Mesenchymal stem cell (in vitro differentiated cells and primary cell): ENCODE measurements at regions not wholly inside any gene's neighbourhood (a gene's known extent, or its start where the extent isn't known, plus 50 kb on each side); places are given as distances from the start of the nearest gene placed in this dataset.

Experiments
- DNase-seq: peaks from one replicate; pipeline ENCODE4 v3.0.0-alpha.2; 2013
- H2AFZ ChIP-seq: one replicate; pipeline ENCODE4 v1.6.1; 2013; ENCODE audit warnings: low read depth, mild to moderate bottlenecking, control low read depth, inconsistent platforms, low read length, moderate library complexity
- H2AK5ac ChIP-seq: 2 replicates; pipeline ENCODE4 v1.6.1; 2013; ENCODE audit warnings: low read length, moderate library complexity, mild to moderate bottlenecking, inconsistent platforms; ENCODE audit not compliant: severe bottlenecking
- H2BK120ac ChIP-seq: one replicate; pipeline ENCODE4 v1.6.1; 2013; ENCODE audit warnings: low read depth, mild to moderate bottlenecking, inconsistent platforms, low read length, moderate library complexity
- H2BK12ac ChIP-seq, 2 experiments: one replicate each; pipeline ENCODE4 v1.6.1; 2013; ENCODE audit warnings: inconsistent platforms in 2 of 2, low read length in 2 of 2, mild to moderate bottlenecking in 2 of 2, moderate library complexity in 2 of 2, control low read depth in 1 of 2
- H2BK15ac ChIP-seq: one replicate; pipeline ENCODE4 v1.6.1; 2013; ENCODE audit warnings: mild to moderate bottlenecking, low read depth, inconsistent platforms; ENCODE audit not compliant: poor library complexity, severe bottlenecking
- H2BK5ac ChIP-seq: 2 replicates; pipeline ENCODE4 v1.6.1; 2013; ENCODE audit warnings: low read depth, mild to moderate bottlenecking, low read length, control low read depth, inconsistent platforms; ENCODE audit not compliant: poor library complexity, severe bottlenecking
- H3K14ac ChIP-seq, 2 experiments: one replicate each; pipeline ENCODE4 v1.6.1; 2013; ENCODE audit warnings: inconsistent platforms in 2 of 2, low read length in 2 of 2, control low read depth in 1 of 2, mild to moderate bottlenecking in 1 of 2, moderate library complexity in 1 of 2
- H3K18ac ChIP-seq, 2 experiments: one replicate each; pipeline ENCODE4 v1.6.1; 2013; ENCODE audit warnings: inconsistent platforms in 2 of 2, low read length in 2 of 2, control low read depth in 1 of 2, low read depth in 1 of 2, mild to moderate bottlenecking in 1 of 2
- H3K23ac ChIP-seq, 2 experiments: one replicate each; pipeline ENCODE4 v1.6.1; 2013; ENCODE audit warnings: inconsistent platforms in 2 of 2, low read length in 2 of 2, mild to moderate bottlenecking in 2 of 2, moderate library complexity in 2 of 2, control low read depth in 1 of 2
- H3K27ac ChIP-seq: 2 replicates; pipeline ENCODE4 v1.5.1; 2013; ENCODE audit warnings: mild to moderate bottlenecking, moderate library complexity, low read length, control low read depth, inconsistent platforms; ENCODE audit not compliant: poor library complexity, severe bottlenecking
- H3K27me3 ChIP-seq, 2 experiments: 2 replicates each; pipeline versions ENCODE4 v1.6.1 to v1.7.0; 2013; ENCODE audit warnings: low read length in 2 of 2, mild to moderate bottlenecking in 2 of 2, moderate library complexity in 2 of 2, control low read depth in 1 of 2, inconsistent platforms in 1 of 2; ENCODE audit not compliant: control insufficient read depth in 1 of 2, insufficient read depth in 1 of 2
- H3K36me3 ChIP-seq, 2 experiments: 2 replicates each; pipeline versions ENCODE4 v1.6.1 to v1.7.0; 2013; ENCODE audit warnings: low read length in 2 of 2, control low read depth in 1 of 2, inconsistent platforms in 1 of 2, low read depth in 1 of 2, mild to moderate bottlenecking in 1 of 2; ENCODE audit not compliant: insufficient read depth in 2 of 2, control insufficient read depth in 1 of 2
- H3K4ac ChIP-seq, 2 experiments: one replicate each; pipeline ENCODE4 v1.6.1; 2013; ENCODE audit warnings: inconsistent platforms in 2 of 2, low read length in 2 of 2, mild to moderate bottlenecking in 2 of 2, moderate library complexity in 2 of 2, control low read depth in 1 of 2, low read depth in 1 of 2
- H3K4me1 ChIP-seq: 2 replicates; pipeline ENCODE4 v1.6.1; 2013; ENCODE audit warnings: low read depth, low read length, control low read depth; ENCODE audit not compliant: control insufficient read depth, insufficient read depth
- H3K4me2 ChIP-seq: 2 replicates; pipeline ENCODE4 v1.6.1; 2013; ENCODE audit warnings: low read length, mild to moderate bottlenecking, inconsistent platforms; ENCODE audit not compliant: poor library complexity, severe bottlenecking
- H3K4me3 ChIP-seq, 2 experiments: 2 replicates each; pipeline versions ENCODE4 v1.5.1 to v1.7.0; 2013; ENCODE audit warnings: low read length in 2 of 2, mild to moderate bottlenecking in 2 of 2, control low read depth in 1 of 2, low read depth in 1 of 2; ENCODE audit not compliant: insufficient read depth in 1 of 2
- H3K79me1 ChIP-seq: replicated peaks from 2 replicates; pipeline ENCODE4 v1.6.1; 2013; ENCODE audit warnings: mild to moderate bottlenecking, control low read depth, low read length, inconsistent platforms; ENCODE audit not compliant: poor library complexity, severe bottlenecking
- H3K9ac ChIP-seq: 2 replicates; pipeline ENCODE4 v1.7.0; 2013; ENCODE audit warnings: mild to moderate bottlenecking, low read length, moderate library complexity
- H3K9me3 ChIP-seq: 2 replicates; pipeline ENCODE4 v1.7.0; 2013; ENCODE audit warnings: mild to moderate bottlenecking, low read length; ENCODE audit not compliant: control insufficient read depth
- H4K8ac ChIP-seq: one replicate; pipeline ENCODE4 v1.6.1; 2013; ENCODE audit warnings: inconsistent platforms, mild to moderate bottlenecking, low read length, moderate library complexity
- H4K91ac ChIP-seq: one replicate; pipeline ENCODE4 v1.6.1; 2013; ENCODE audit warnings: mild to moderate bottlenecking, low read length, inconsistent platforms
- WGBS: methylation state at CpG from one replicate; pipeline ENCODE4 v1.1.7; 2013; ENCODE audit warnings: mixed read lengths; 5-methylcytosine and 5-hydroxymethylcytosine counted together

GRCh38 chr11:116598556-116598955, 174.2 kb downstream of the BUD13 start:
- Histone ChIP-seq H3K79me1 (no peaks in the 10 kb centered on the region), H2BK12ac (no peak overlapping the region), H3K23ac (no peak overlapping the region), H4K91ac (no peak overlapping the region), H2BK120ac (no peak overlapping the region), H2BK5ac (no peak overlapping the region), H3K4me2 (no peak overlapping the region), H2AFZ (no peak overlapping the region), H3K27me3 (peaks cover 0 to 24% of the 10 kb centered on the region in 2 experiments), H3K4ac (no peak overlapping the region), H3K36me3 (no peaks in the 10 kb centered on the region), H2BK15ac (no peak overlapping the region), H3K9me3 (no peaks in the 10 kb centered on the region), H3K18ac (no peak overlapping the region), H2AK5ac (no peak overlapping the region), H4K8ac (no peak overlapping the region), H3K4me3 (no peak overlapping the region), H3K27ac (no peak overlapping the region), H3K9ac (no peak overlapping the region), H3K4me1 (no peaks in the 10 kb centered on the region), H3K14ac (no peak overlapping the region)
- no peak for DNase-seq
- 61% methylated on average over 3 of the region's 3 CpGs for WGBS

- H3K36me3 ChIP-seq = no peaks in the 10 kb centered on the region
- H3K27ac ChIP-seq = no peak overlapping the region
- no peak overlapping the region for H2BK15ac ChIP-seq
- no peak overlapping the region for H3K4me3 ChIP-seq
- no peak overlapping the region for H3K9ac ChIP-seq
- no peak overlapping the region for H2BK5ac ChIP-seq
- H3K9me3 ChIP-seq = no peaks in the 10 kb centered on the region
- H3K4ac ChIP-seq = no peak overlapping the region
- H3K18ac ChIP-seq = no peak overlapping the region
- H3K4me2 ChIP-seq = no peak overlapping the region
- H3K79me1 ChIP-seq = no peaks in the 10 kb centered on the region
- no peak overlapping the region for H3K14ac ChIP-seq
- H3K4me1 ChIP-seq = no peaks in the 10 kb centered on the region
- H2BK12ac ChIP-seq = no peak overlapping the region
- H4K91ac ChIP-seq = no peak overlapping the region
- no peak overlapping the region for H2AFZ ChIP-seq
- peaks cover 0 to 28% of the 10 kb centered on the region in 2 experiments for H3K27me3 ChIP-seq
- H2AK5ac ChIP-seq = no peak overlapping the region
- no peak overlapping the region for H2BK120ac ChIP-seq
- H4K8ac ChIP-seq = no peak overlapping the region
- DNase-seq = no peak
- WGBS = 80% methylated on average over 6 of the region's 6 CpGs
- no peak overlapping the region for H3K23ac ChIP-seq
These were observed 174.8 kb downstream of the BUD13 start for GRCh38 chr11:116598036-116598435.

- Histone ChIP-seq H2BK120ac (no peak overlapping the region), H3K4me2 (no peak overlapping the region), H3K27me3 (peaks cover 0 to 38% of the 10 kb centered on the region in 2 experiments), H2BK12ac (no peak overlapping the region), H3K27ac (no peak overlapping the region), H3K4ac (no peak overlapping the region), H3K18ac (no peak overlapping the region), H3K9ac (no peak overlapping the region), H2AFZ (no peak overlapping the region), H2BK15ac (no peak overlapping the region), H3K23ac (no peak overlapping the region), H3K36me3 (no peaks in the 10 kb centered on the region), H3K4me3 (no peak overlapping the region), H3K9me3 (no peaks in the 10 kb centered on the region), H2AK5ac (no peak overlapping the region), H3K79me1 (no peaks in the 10 kb centered on the region), H2BK5ac (no peak overlapping the region), H4K91ac (no peak overlapping the region), H3K4me1 (no peaks in the 10 kb centered on the region), H3K14ac (no peak overlapping the region), H4K8ac (no peak overlapping the region)
- 70% methylated on average over 12 of the region's 12 CpGs for WGBS
- DNase-seq = no peak
These were observed 176.2 kb downstream of the BUD13 start for GRCh38 chr11:116596346-116597260.

GRCh38 chr11:116595305-116595880, 177.4 kb downstream of the BUD13 start:
- 71% methylated on average over 13 of the region's 13 CpGs for WGBS
- H3K18ac ChIP-seq = no peak overlapping the region
- no peak overlapping the region for H2BK15ac ChIP-seq

More at GRCh38 chr11:116595305-116595880, 177.4 kb downstream of the BUD13 start:
- Histone ChIP-seq H2BK5ac (no peak overlapping the region), H3K9ac (no peak overlapping the region), H4K91ac (no peak overlapping the region), H3K4ac (no peak overlapping the region), H3K27ac (no peak overlapping the region), H3K4me2 (no peak overlapping the region), H4K8ac (no peak overlapping the region), H3K27me3 (peaks cover 0 to 42% of the 10 kb centered on the region in 2 experiments), H3K14ac (no peak overlapping the region), H2BK120ac (no peak overlapping the region), H3K36me3 (no peaks in the 10 kb centered on the region), H3K4me1 (no peaks in the 10 kb centered on the region), H3K9me3 (no peaks in the 10 kb centered on the region), H2BK12ac (no peak overlapping the region), H2AFZ (no peak overlapping the region), H3K23ac (no peak overlapping the region), H2AK5ac (no peak overlapping the region), H3K4me3 (no peak overlapping the region), H3K79me1 (no peaks in the 10 kb centered on the region)
- no peak for DNase-seq
